ENCODE measurements at regions not wholly inside any gene's neighbourhood (a gene's known extent, or its start where the extent isn't known, plus 50 kb on each side); places are given as distances from the start of the nearest gene placed in this dataset.

DNA sequence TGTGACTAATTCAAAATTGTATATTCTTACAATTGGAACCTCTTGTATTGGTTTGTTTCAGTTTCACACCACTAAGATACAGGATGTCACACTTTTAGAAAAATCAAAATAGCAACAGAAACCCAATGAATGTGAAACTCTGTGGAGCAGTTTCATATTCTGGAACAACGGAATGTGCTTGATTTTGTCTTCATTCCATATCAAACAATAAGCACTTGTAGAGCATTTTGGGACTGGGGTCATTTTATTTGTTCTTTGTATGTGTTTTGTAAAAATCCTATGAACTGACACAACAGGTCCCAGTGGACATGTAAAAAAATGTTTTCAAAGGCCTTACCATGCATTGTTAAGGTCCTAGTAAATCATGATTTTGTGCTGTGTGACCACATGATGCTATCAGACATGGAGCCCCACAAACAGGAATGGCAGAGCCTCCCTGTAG, 123.1 kb downstream of the DKK1 start:
- TF ChIP-seq, protein P1, sequence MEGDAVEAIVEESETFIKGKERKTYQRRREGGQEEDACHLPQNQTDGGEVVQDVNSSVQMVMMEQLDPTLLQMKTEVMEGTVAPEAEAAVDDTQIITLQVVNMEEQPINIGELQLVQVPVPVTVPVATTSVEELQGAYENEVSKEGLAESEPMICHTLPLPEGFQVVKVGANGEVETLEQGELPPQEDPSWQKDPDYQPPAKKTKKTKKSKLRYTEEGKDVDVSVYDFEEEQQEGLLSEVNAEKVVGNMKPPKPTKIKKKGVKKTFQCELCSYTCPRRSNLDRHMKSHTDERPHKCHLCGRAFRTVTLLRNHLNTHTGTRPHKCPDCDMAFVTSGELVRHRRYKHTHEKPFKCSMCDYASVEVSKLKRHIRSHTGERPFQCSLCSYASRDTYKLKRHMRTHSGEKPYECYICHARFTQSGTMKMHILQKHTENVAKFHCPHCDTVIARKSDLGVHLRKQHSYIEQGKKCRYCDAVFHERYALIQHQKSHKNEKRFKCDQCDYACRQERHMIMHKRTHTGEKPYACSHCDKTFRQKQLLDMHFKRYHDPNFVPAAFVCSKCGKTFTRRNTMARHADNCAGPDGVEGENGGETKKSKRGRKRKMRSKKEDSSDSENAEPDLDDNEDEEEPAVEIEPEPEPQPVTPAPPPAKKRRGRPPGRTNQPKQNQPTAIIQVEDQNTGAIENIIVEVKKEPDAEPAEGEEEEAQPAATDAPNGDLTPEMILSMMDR (IDR thresholded peaks at IDR 0.05; ENCODE audit: insufficient read depth, low read depth, low read length) = no peak
- no peak for TF ChIP-seq EZH2 (IDR thresholded peaks at IDR 0.05; ENCODE audit: insufficient read depth, low read length)

All from astrocyte (in vitro differentiated cells and primary cell).